GM12891 (cell line): ENCODE measurements at regions not wholly inside any gene's neighbourhood (a gene's known extent, or its start where the extent isn't known, plus 50 kb on each side); places are given as distances from the start of the nearest gene placed in this dataset.

Source experiments
- DNase-seq: peaks from one replicate; pipeline ENCODE4 v3.0.0; 2011; ENCODE audit warnings: low spot score; ENCODE audit not compliant: insufficient read length
- FAIRE-seq: peaks from 2 replicates; lab custom pipeline; 2011; peaks lifted over from hg19 to GRCh38; lab: Jason Lieb, UNC
- PAX5 ChIP-seq: IDR thresholded peaks from 2 replicates; pipeline ENCODE4 v1.6.1; 2011; ENCODE audit warnings: low read length, moderate library complexity, mild to moderate bottlenecking; ENCODE audit not compliant: insufficient read depth, severe bottlenecking
- POLR2A ChIP-seq: IDR thresholded peaks from 2 replicates; pipeline ENCODE4 v1.6.1; 2011; ENCODE audit warnings: low read depth, low read length, control low read depth
- POLR2AphosphoS5 ChIP-seq: IDR thresholded peaks from 2 replicates; pipeline ENCODE4 v1.6.1; 2011; ENCODE audit warnings: low read depth, low read length, control low read depth
- POU2F2 ChIP-seq: IDR thresholded peaks from 2 replicates; pipeline ENCODE4 v1.6.1; 2011; ENCODE audit warnings: low read depth, mild to moderate bottlenecking, control low read depth, low read length, moderate library complexity
- SPI1 ChIP-seq: IDR thresholded peaks from 2 replicates; pipeline ENCODE4 v1.6.1; 2011; ENCODE audit warnings: low read depth, low read length, control low read depth
- TAF1 ChIP-seq: IDR thresholded peaks from 2 replicates; pipeline ENCODE4 v1.6.1; 2011; ENCODE audit warnings: low read depth, low read length, control low read depth

GRCh38 chr3:64815195-64815631 lies 127.4 kb upstream of the ADAMTS9 start:
- DNase-seq: no peak
- no peak for FAIRE-seq
- TF ChIP-seq POLR2A (no peak), POU2F2 (no peak), POLR2AphosphoS5 (no peak), PAX5 (no peak), SPI1 (no peak), TAF1 (no peak)

GRCh38 chr3:64814351-64814750 lies 126.6 kb upstream of the ADAMTS9 start:
- no peak for FAIRE-seq
- TF ChIP-seq POU2F2 (no peak), POLR2A (no peak), TAF1 (no peak), POLR2AphosphoS5 (no peak), SPI1 (no peak), PAX5 (no peak)
- DNase-seq: no peak

- no peak for DNase-seq
- no peak for FAIRE-seq
- no peak for TF ChIP-seq POLR2AphosphoS5
- TF ChIP-seq POLR2A: no peak
These were observed 125.5 kb upstream of the ADAMTS9 start for GRCh38 chr3:64813326-64813725.

GRCh38 chr3:64809086-64809485 lies 121.3 kb upstream of the ADAMTS9 start:
- FAIRE-seq: no peak
- TF ChIP-seq POLR2A: no peak
- no peak for TF ChIP-seq TAF1
- no peak for TF ChIP-seq POU2F2
- no peak for TF ChIP-seq SPI1
- TF ChIP-seq POLR2AphosphoS5: no peak
- TF ChIP-seq PAX5: no peak
- DNase-seq: no peak

GRCh38 chr3:64808061-64808460 lies 120.3 kb upstream of the ADAMTS9 start:
- TF ChIP-seq POLR2AphosphoS5 (no peak), TAF1 (no peak)
- FAIRE-seq (no peak), DNase-seq (no peak)

GRCh38 chr3:64806668-64807605 lies 119.1 kb upstream of the ADAMTS9 start:
- FAIRE-seq (no peak), DNase-seq (no peak)
- TF ChIP-seq POLR2A (no peak), PAX5 (no peak), SPI1 (no peak), POLR2AphosphoS5 (no peak), POU2F2 (no peak)

GRCh38 chr3:64805978-64806377 lies 118.2 kb upstream of the ADAMTS9 start:
- TF ChIP-seq SPI1: no peak
- TF ChIP-seq PAX5: no peak
- TF ChIP-seq POLR2AphosphoS5: no peak
- no peak for TF ChIP-seq POU2F2
- no peak for TF ChIP-seq TAF1
- no peak for TF ChIP-seq POLR2A
- FAIRE-seq (no peak), DNase-seq (no peak)

GRCh38 chr3:64805248-64805647 lies 117.4 kb upstream of the ADAMTS9 start:
- no peak for DNase-seq
- no peak for FAIRE-seq
- TF ChIP-seq TAF1 (no peak), POU2F2 (no peak), POLR2A (no peak), PAX5 (no peak), SPI1 (no peak), POLR2AphosphoS5 (no peak)

GRCh38 chr3:64803469-64803868 lies 115.7 kb upstream of the ADAMTS9 start:
- FAIRE-seq (no peak), DNase-seq (no peak)
- no peak for TF ChIP-seq PAX5
- TF ChIP-seq SPI1: no peak
- no peak for TF ChIP-seq POLR2AphosphoS5
- TF ChIP-seq TAF1: no peak
- no peak for TF ChIP-seq POU2F2
- TF ChIP-seq POLR2A: no peak

GRCh38 chr3:64802460-64802859 lies 114.7 kb upstream of the ADAMTS9 start:
- DNase-seq: no peak
- FAIRE-seq: no peak
- no peak for TF ChIP-seq POU2F2
- no peak for TF ChIP-seq PAX5
- no peak for TF ChIP-seq POLR2A

GRCh38 chr3:64801856-64802255 lies 114.1 kb upstream of the ADAMTS9 start:
- no peak for DNase-seq
- no peak for FAIRE-seq
- no peak for TF ChIP-seq PAX5
- TF ChIP-seq POU2F2: no peak
- no peak for TF ChIP-seq POLR2A
- TF ChIP-seq POLR2AphosphoS5: no peak
- TF ChIP-seq SPI1: no peak
- no peak for TF ChIP-seq TAF1
